Skeletal muscle tissue (tissue), 4 donors: ENCODE measurements at regions not wholly inside any gene's neighbourhood (a gene's known extent, or its start where the extent isn't known, plus 50 kb on each side); places are given as distances from the start of the nearest gene placed in this dataset. TPM values are rescaled to one million over a fixed set of nuclear protein-coding genes. Genes with fewer than 3 reads are reported as not detected.
"Not testable (repeated sequence)": the region's sequence is repeated elsewhere in the genome, so short reads cannot be mapped to it uniquely, and the experiment has no call there.

ENCODE experiments used
- H3K27ac ChIP-seq: one replicate; pipeline ENCODE4 v1.7.0; 2013; ENCODE audit warnings: mild to moderate bottlenecking, low read depth, low read length, inconsistent platforms
- H3K27me3 ChIP-seq, 3 donors: one replicate each; pipeline ENCODE4 v1.7.0; 2013; ENCODE audit warnings: low read length in 3 of 3; ENCODE audit not compliant: control insufficient read depth in 3 of 3, insufficient read depth in 3 of 3
- H3K36me3 ChIP-seq, 3 donors: one replicate each; pipeline ENCODE4 v1.7.0; 2013; ENCODE audit warnings: low read length in 3 of 3; ENCODE audit not compliant: control insufficient read depth in 3 of 3, insufficient read depth in 3 of 3
- H3K4me1 ChIP-seq, 3 donors: one replicate each; pipeline ENCODE4 v1.7.0; 2013; ENCODE audit warnings: low read length in 3 of 3, mild to moderate bottlenecking in 3 of 3; ENCODE audit not compliant: control insufficient read depth in 3 of 3, insufficient read depth in 3 of 3
- H3K4me3 ChIP-seq, 3 donors: one replicate each; pipeline ENCODE4 v1.7.0; 2013; ENCODE audit warnings: low read length in 3 of 3
- H3K9ac ChIP-seq, 3 donors: one replicate each; pipeline ENCODE4 v1.7.0; 2013; ENCODE audit warnings: low read length in 3 of 3, mild to moderate bottlenecking in 3 of 3, moderate library complexity in 2 of 3, low read depth in 1 of 3
- H3K9me3 ChIP-seq, 3 donors: one replicate each; pipeline ENCODE4 v1.7.0; 2013; ENCODE audit warnings: low read length in 3 of 3; ENCODE audit not compliant: control insufficient read depth in 3 of 3
- small RNA-seq: library from RNA; depleted of rRNA; stranded (forward); fragments of <200 nt; gene quantifications from one replicate; pipeline ENCODE3, GENCODE V24; 2014
- donor health status: Osteomylitis.

GRCh38 chr2:5617358-5617757 is 74.8 kb upstream of the SOX11 start:
- H3K36me3 ChIP-seq = no peaks in the 10 kb centered on the region
- no peak overlapping the region for H3K4me3 ChIP-seq
- H3K27ac ChIP-seq = no peak overlapping the region
- peaks cover 0 to 3% (median 0%) of the 10 kb centered on the region in 3 donors for H3K27me3 ChIP-seq
- no peak overlapping the region for H3K9ac ChIP-seq
- no peaks in the 10 kb centered on the region for H3K4me1 ChIP-seq
- H3K9me3 ChIP-seq = no peaks in the 10 kb centered on the region

GRCh38 chr2:5617796-5618195 is 74.4 kb upstream of the SOX11 start:
- H3K9ac ChIP-seq = no peak overlapping the region
- H3K27ac ChIP-seq = no peak overlapping the region

GRCh38 chr2:5618271-5618670 is 73.9 kb upstream of the SOX11 start:
- no peak overlapping the region for H3K27ac ChIP-seq
- no peaks in the 10 kb centered on the region for H3K9me3 ChIP-seq
- H3K4me1 ChIP-seq = no peaks in the 10 kb centered on the region
- H3K4me3 ChIP-seq = no peak overlapping the region
- peaks cover 0 to 3% (median 0%) of the 10 kb centered on the region in 3 donors for H3K27me3 ChIP-seq
- H3K9ac ChIP-seq = no peak overlapping the region
- no peaks in the 10 kb centered on the region for H3K36me3 ChIP-seq

More at GRCh38 chr2:5617796-5618195, 74.4 kb upstream of the SOX11 start:
- H3K36me3 ChIP-seq = no peaks in the 10 kb centered on the region
- H3K4me3 ChIP-seq = no peak overlapping the region
- no peaks in the 10 kb centered on the region for H3K9me3 ChIP-seq
- H3K27me3 ChIP-seq = peaks cover 0 to 3% (median 0%) of the 10 kb centered on the region in 3 donors
- no peaks in the 10 kb centered on the region for H3K4me1 ChIP-seq

- H3K27me3 ChIP-seq, H3K27ac ChIP-seq, H3K4me3 ChIP-seq, H3K9me3 ChIP-seq, H3K36me3 ChIP-seq, H3K9ac ChIP-seq, H3K4me1 ChIP-seq: not testable (repeated sequence)
Observed at GRCh38 chr2:5625556-5626065, 66.6 kb upstream of the SOX11 start.

- not testable (repeated sequence) for H3K9me3 ChIP-seq, H3K27me3 ChIP-seq, H3K9ac ChIP-seq, H3K4me3 ChIP-seq, H3K36me3 ChIP-seq, H3K27ac ChIP-seq, H3K4me1 ChIP-seq
Observed at GRCh38 chr2:5628484-5628883, 63.7 kb upstream of the SOX11 start.

- H3K4me1 ChIP-seq, H3K4me3 ChIP-seq, H3K27me3 ChIP-seq, H3K27ac ChIP-seq, H3K9ac ChIP-seq, H3K9me3 ChIP-seq, H3K36me3 ChIP-seq: not testable (repeated sequence)
Observed at GRCh38 chr2:5629510-5629909, 62.7 kb upstream of the SOX11 start.

- H3K9me3 ChIP-seq, H3K27ac ChIP-seq, H3K4me1 ChIP-seq, H3K4me3 ChIP-seq, H3K9ac ChIP-seq, H3K36me3 ChIP-seq, H3K27me3 ChIP-seq: not testable (repeated sequence)
Observed at GRCh38 chr2:5637051-5637450, 55.1 kb upstream of the SOX11 start.

Small RNAs in the stretch of these regions (small RNA-seq; reads per million reads assigned to genes)
- gene RF00322 (not detected), gene RNU6-649P (not detected)
